Endothelial cell (in vitro differentiated cells): ENCODE measurements at regions not wholly inside any gene's neighbourhood (a gene's known extent, or its start where the extent isn't known, plus 50 kb on each side); places are given as distances from the start of the nearest gene placed in this dataset.

Experiments used
- DNase-seq: peaks from one replicate; pipeline ENCODE4 v3.0.0; 2021; ENCODE audit warnings: low spot score
- H3K27ac Mint-ChIP-seq: one replicate; pipeline ENCODE4 v1.8.0; 2021; ENCODE audit warnings: mixed read lengths, inconsistent platforms; ENCODE audit not compliant: unreplicated experiment
- H3K27me3 Mint-ChIP-seq: one replicate; pipeline ENCODE4 v1.8.0; 2021; ENCODE audit warnings: mild to moderate bottlenecking, moderate library complexity, mixed read lengths, inconsistent platforms; ENCODE audit not compliant: unreplicated experiment
- H3K36me3 Mint-ChIP-seq: one replicate; pipeline ENCODE4 v1.8.0; 2021; ENCODE audit warnings: mild to moderate bottlenecking, low read depth, mixed read lengths, inconsistent platforms; ENCODE audit not compliant: unreplicated experiment
- H3K4me1 Mint-ChIP-seq: one replicate; pipeline ENCODE4 v1.8.0; 2021; ENCODE audit warnings: mild to moderate bottlenecking, mixed read lengths, inconsistent platforms; ENCODE audit not compliant: unreplicated experiment
- H3K4me3 Mint-ChIP-seq: one replicate; pipeline ENCODE4 v1.8.0; 2021; ENCODE audit warnings: mild to moderate bottlenecking, mixed read lengths, inconsistent platforms; ENCODE audit not compliant: unreplicated experiment
- H3K9me3 Mint-ChIP-seq: one replicate; pipeline ENCODE4 v1.8.0; 2021; ENCODE audit warnings: mixed read lengths, inconsistent platforms; ENCODE audit not compliant: unreplicated experiment
- CTCF ChIP-seq: fragments of 200-600 bp; sonication (generic); IDR thresholded peaks from one replicate; pipeline ENCODE4 v1.5.0; 2021; ENCODE audit warnings: antibody characterized with exemption; ENCODE audit not compliant: unreplicated experiment

DNA sequence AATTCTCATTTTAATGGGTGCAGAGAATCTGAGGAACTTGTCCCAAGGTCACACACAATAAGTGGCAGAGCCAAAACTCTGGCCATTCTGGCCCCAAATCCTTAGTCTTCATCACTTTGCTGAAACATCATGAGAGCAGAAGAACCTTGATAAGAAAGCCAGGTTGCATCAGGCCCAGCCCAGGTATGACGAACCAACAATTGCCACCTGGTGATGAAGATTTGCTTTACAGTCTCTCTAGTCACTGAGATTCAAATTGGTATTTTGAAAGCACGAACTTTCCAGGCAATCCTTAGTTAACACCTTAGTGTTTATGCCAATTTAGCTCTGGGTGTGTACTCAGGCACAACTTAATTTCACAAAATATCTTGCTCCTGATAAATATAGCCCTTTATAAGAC, 502.7 kb upstream of the HTR2A start:
- Mint-ChIP-seq H3K4me1 (peaks cover 4% of the 10 kb centered on the region), H3K27me3 (peaks cover 2% of the 10 kb centered on the region), H3K27ac (no peak overlapping the region), H3K9me3 (no peaks in the 10 kb centered on the region), H3K4me3 (no peak overlapping the region), H3K36me3 (no peaks in the 10 kb centered on the region)
- no peak for DNase-seq
- no peak for TF ChIP-seq CTCF

GRCh38 chr13:47397739-47398138, 500.9 kb upstream of the HTR2A start:
- no peak for DNase-seq
- Mint-ChIP-seq H3K27me3 (peaks cover 2% of the 10 kb centered on the region), H3K4me1 (peaks cover 5% of the 10 kb centered on the region), H3K36me3 (no peaks in the 10 kb centered on the region), H3K9me3 (no peaks in the 10 kb centered on the region), H3K27ac (no peak overlapping the region), H3K4me3 (no peak overlapping the region)
- no peak for TF ChIP-seq CTCF

DNA sequence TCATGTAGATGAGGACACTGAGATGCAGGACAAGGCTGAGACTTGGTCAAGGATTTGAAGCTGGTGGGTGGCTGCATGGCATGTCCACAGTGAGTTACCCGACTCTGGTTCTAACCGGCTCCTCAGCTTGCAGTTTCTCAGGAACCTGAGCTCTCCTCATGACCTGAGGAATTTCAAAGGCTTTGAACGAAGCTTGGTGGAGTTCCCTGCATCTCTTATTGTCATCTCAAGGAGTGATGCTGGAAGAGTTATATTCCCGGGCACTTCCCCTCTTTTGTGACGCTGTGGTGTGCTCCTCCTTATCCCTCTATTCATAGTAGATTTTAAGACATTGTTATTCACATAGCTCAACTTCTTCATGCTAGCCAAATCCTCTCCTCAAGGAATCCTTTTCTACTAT, 500.1 kb upstream of the HTR2A start:
- H3K9me3 Mint-ChIP-seq, result no peaks in the 10 kb centered on the region
- H3K4me3 Mint-ChIP-seq, result no peak overlapping the region
- no peak overlapping the region for H3K27ac Mint-ChIP-seq
- H3K27me3 Mint-ChIP-seq, result peaks cover 2% of the 10 kb centered on the region
- no peak for TF ChIP-seq CTCF
- no peaks in the 10 kb centered on the region for H3K36me3 Mint-ChIP-seq
- DNase-seq, result no peak
- H3K4me1 Mint-ChIP-seq, result peaks cover 5% of the 10 kb centered on the region

DNA sequence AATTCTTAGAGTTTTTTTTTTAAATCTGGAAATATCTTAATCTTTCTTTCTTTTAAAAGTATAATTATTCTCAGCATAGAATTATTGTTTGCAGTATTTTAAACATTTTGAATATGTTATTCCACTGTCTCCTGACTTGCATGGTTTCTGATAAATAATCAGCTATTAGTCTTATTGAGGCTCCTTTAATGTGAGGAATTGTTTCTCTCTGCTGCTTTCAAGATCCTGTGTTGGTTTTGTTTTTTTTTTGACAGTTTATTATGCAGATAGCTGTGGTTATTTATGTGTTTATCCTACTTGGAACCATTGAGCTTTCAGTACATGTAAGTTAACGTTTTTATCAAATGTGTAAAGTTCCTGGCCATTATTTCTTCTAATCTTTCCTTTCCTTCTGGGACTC, 477.9 kb upstream of the HTR2A start:
- Mint-ChIP-seq H3K9me3 (no peaks in the 10 kb centered on the region), H3K4me3 (no peak overlapping the region), H3K36me3 (no peaks in the 10 kb centered on the region), H3K27me3 (peaks cover 2% of the 10 kb centered on the region), H3K27ac (no peak overlapping the region), H3K4me1 (no peaks in the 10 kb centered on the region)
- no peak for DNase-seq
- no peak for TF ChIP-seq CTCF

DNA sequence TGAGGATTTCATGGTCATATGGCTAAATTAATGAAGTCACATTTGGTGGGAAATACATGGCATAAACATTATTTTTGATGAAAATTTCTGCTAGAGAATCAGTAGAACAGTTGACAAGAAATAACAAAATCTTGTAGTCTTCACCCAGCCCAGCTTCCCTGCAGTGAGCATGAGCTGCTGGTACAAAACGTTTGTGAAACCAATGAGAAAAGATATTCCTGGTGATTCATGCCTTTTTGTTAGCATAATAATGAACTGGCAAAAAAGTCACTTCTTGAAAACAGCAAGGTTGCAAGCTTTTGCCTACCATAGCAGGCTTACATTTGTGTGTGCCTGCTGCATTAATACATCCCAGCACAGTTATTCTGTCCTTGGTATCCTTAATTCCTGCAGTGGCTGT, 475.9 kb upstream of the HTR2A start:
- H3K27me3 Mint-ChIP-seq, result peaks cover 2% of the 10 kb centered on the region
- H3K27ac Mint-ChIP-seq, result no peak overlapping the region
- no peaks in the 10 kb centered on the region for H3K9me3 Mint-ChIP-seq
- H3K4me1 Mint-ChIP-seq, result no peaks in the 10 kb centered on the region
- no peaks in the 10 kb centered on the region for H3K36me3 Mint-ChIP-seq
- no peak for DNase-seq
- H3K4me3 Mint-ChIP-seq, result no peak overlapping the region
- no peak for TF ChIP-seq CTCF
